ENCODE measurements at regions not wholly inside any gene's neighbourhood (a gene's known extent, or its start where the extent isn't known, plus 50 kb on each side); places are given as distances from the start of the nearest gene placed in this dataset.
"Not testable (repeated sequence)": the region's sequence is repeated elsewhere in the genome, so short reads cannot be mapped to it uniquely, and the experiment has no call there.

GRCh38 chr11:103612451-103612850 lies 424.0 kb upstream of the DDI1 start:
- H3K27ac Mint-ChIP-seq; H3K4me1 Mint-ChIP-seq (ENCODE audit: low read depth); POLR2A ChIA-PET; CTCF ChIA-PET; H3K27me3 Mint-ChIP-seq; DNase-seq; H3K9me3 Mint-ChIP-seq; H3K36me3 Mint-ChIP-seq; intact Hi-C loops (cut with micrococcal nuclease); H3K4me3 Mint-ChIP-seq: not testable (repeated sequence)

GRCh38 chr11:103616586-103616985 lies 419.9 kb upstream of the DDI1 start:
- H3K4me3 Mint-ChIP-seq; DNase-seq; intact Hi-C loops (cut with micrococcal nuclease); H3K4me1 Mint-ChIP-seq (ENCODE audit: low read depth); POLR2A ChIA-PET; H3K27ac Mint-ChIP-seq; H3K27me3 Mint-ChIP-seq; H3K9me3 Mint-ChIP-seq; CTCF ChIA-PET; H3K36me3 Mint-ChIP-seq: not testable (repeated sequence)

- ChIA-PET CTCF (no interaction called here), POLR2A (no interaction called here)
- intact Hi-C loops (cut with micrococcal nuclease), result no loop called here
- H3K4me1 Mint-ChIP-seq (ENCODE audit: low read depth), result no peaks in the 10 kb centered on the region
- no peak overlapping the region for H3K4me3 Mint-ChIP-seq
- H3K27ac Mint-ChIP-seq, result no peak overlapping the region
- no peak for DNase-seq
- no peaks in the 10 kb centered on the region for H3K9me3 Mint-ChIP-seq
- no peaks in the 10 kb centered on the region for H3K27me3 Mint-ChIP-seq
- no peaks in the 10 kb centered on the region for H3K36me3 Mint-ChIP-seq
Observed at GRCh38 chr11:103618528-103618927, 417.9 kb upstream of the DDI1 start.

GRCh38 chr11:103619480-103619879 lies 417.0 kb upstream of the DDI1 start:
- H3K9me3 Mint-ChIP-seq, result no peaks in the 10 kb centered on the region
- no peaks in the 10 kb centered on the region for H3K4me1 Mint-ChIP-seq (ENCODE audit: low read depth)
- no peaks in the 10 kb centered on the region for H3K27me3 Mint-ChIP-seq
- DNase-seq, result no peak
- no peak overlapping the region for H3K4me3 Mint-ChIP-seq
- H3K36me3 Mint-ChIP-seq, result no peaks in the 10 kb centered on the region
- no peak overlapping the region for H3K27ac Mint-ChIP-seq
- ChIA-PET POLR2A (no interaction called here), CTCF (no interaction called here)
- intact Hi-C loops (cut with micrococcal nuclease), result no loop called here

- no peak for DNase-seq
- H3K9me3 Mint-ChIP-seq, result no peaks in the 10 kb centered on the region
- ChIA-PET CTCF (no interaction called here), POLR2A (no interaction called here)
- no peaks in the 10 kb centered on the region for H3K27me3 Mint-ChIP-seq
- no peaks in the 10 kb centered on the region for H3K36me3 Mint-ChIP-seq
- H3K4me3 Mint-ChIP-seq, result no peak overlapping the region
- intact Hi-C loops (cut with micrococcal nuclease), result no loop called here
- H3K27ac Mint-ChIP-seq, result no peak overlapping the region
- no peaks in the 10 kb centered on the region for H3K4me1 Mint-ChIP-seq (ENCODE audit: low read depth)
Observed at GRCh38 chr11:103619938-103620337, 416.5 kb upstream of the DDI1 start.

- CTCF ChIA-PET, result interaction anchor here (1.1 kb wide), 1 partner anchor 22 kb away, joined by 3 read pairs; no protein-coding TSS in a partner anchor
- Mint-ChIP-seq H3K27me3 (no peaks in the 10 kb centered on the region), H3K4me1 (ENCODE audit: low read depth) (no peaks in the 10 kb centered on the region), H3K27ac (no peak overlapping the region), H3K4me3 (no peak overlapping the region), H3K36me3 (no peaks in the 10 kb centered on the region), H3K9me3 (no peaks in the 10 kb centered on the region)
- intact Hi-C loops (cut with micrococcal nuclease), result no loop called here
- DNase-seq, result no peak
- POLR2A ChIA-PET, result no interaction called here
Observed at GRCh38 chr11:103622296-103622695, 414.1 kb upstream of the DDI1 start.

GRCh38 chr11:103623933-103624332 lies 412.5 kb upstream of the DDI1 start:
- no peak overlapping the region for H3K4me3 Mint-ChIP-seq
- CTCF ChIA-PET, result no interaction called here
- intact Hi-C loops (cut with micrococcal nuclease), result no loop called here
- H3K4me1 Mint-ChIP-seq (ENCODE audit: low read depth), result no peaks in the 10 kb centered on the region
- no peak for DNase-seq
- POLR2A ChIA-PET, result no interaction called here
- no peak overlapping the region for H3K27ac Mint-ChIP-seq
- no peaks in the 10 kb centered on the region for H3K9me3 Mint-ChIP-seq
- no peaks in the 10 kb centered on the region for H3K36me3 Mint-ChIP-seq
- H3K27me3 Mint-ChIP-seq, result no peaks in the 10 kb centered on the region

GRCh38 chr11:103624708-103625623 lies 411.5 kb upstream of the DDI1 start:
- no peaks in the 10 kb centered on the region for H3K9me3 Mint-ChIP-seq
- CTCF ChIA-PET, result no interaction called here
- POLR2A ChIA-PET, result no interaction called here
- H3K36me3 Mint-ChIP-seq, result no peaks in the 10 kb centered on the region
- no peak overlapping the region for H3K4me3 Mint-ChIP-seq
- no peak for DNase-seq
- intact Hi-C loops (cut with micrococcal nuclease), result no loop called here
- no peaks in the 10 kb centered on the region for H3K27me3 Mint-ChIP-seq
- no peak overlapping the region for H3K27ac Mint-ChIP-seq
- H3K4me1 Mint-ChIP-seq (ENCODE audit: low read depth), result no peaks in the 10 kb centered on the region

GRCh38 chr11:103625624-103625965 lies 410.8 kb upstream of the DDI1 start:
- no peak for DNase-seq
- Mint-ChIP-seq H3K27ac (no peak overlapping the region), H3K4me1 (ENCODE audit: low read depth) (no peaks in the 10 kb centered on the region), H3K27me3 (no peaks in the 10 kb centered on the region), H3K36me3 (no peaks in the 10 kb centered on the region), H3K4me3 (no peak overlapping the region), H3K9me3 (no peaks in the 10 kb centered on the region)
- ChIA-PET POLR2A (no interaction called here), CTCF (no interaction called here)
- intact Hi-C loops (cut with micrococcal nuclease), result no loop called here

- CTCF ChIA-PET, result no interaction called here
- no peaks in the 10 kb centered on the region for H3K4me1 Mint-ChIP-seq (ENCODE audit: low read depth)
- H3K27me3 Mint-ChIP-seq, result no peaks in the 10 kb centered on the region
Observed at GRCh38 chr11:103628121-103628520, 408.3 kb upstream of the DDI1 start.

GRCh38 chr11:103631841-103632240 lies 404.6 kb upstream of the DDI1 start:
- H3K4me1 Mint-ChIP-seq (ENCODE audit: low read depth), result no peaks in the 10 kb centered on the region
- peaks cover 2% of the 10 kb centered on the region for H3K27me3 Mint-ChIP-seq
- no peaks in the 10 kb centered on the region for H3K9me3 Mint-ChIP-seq
- H3K36me3 Mint-ChIP-seq, result no peaks in the 10 kb centered on the region
- intact Hi-C loops (cut with micrococcal nuclease), result no loop called here
- no peak overlapping the region for H3K27ac Mint-ChIP-seq
- ChIA-PET POLR2A (no interaction called here), CTCF (no interaction called here)
- no peak for DNase-seq
- H3K4me3 Mint-ChIP-seq, result no peak overlapping the region

More at GRCh38 chr11:103628121-103628520, 408.3 kb upstream of the DDI1 start:
- H3K36me3 Mint-ChIP-seq, result no peaks in the 10 kb centered on the region
- no peaks in the 10 kb centered on the region for H3K9me3 Mint-ChIP-seq
- POLR2A ChIA-PET, result no interaction called here
- DNase-seq, result no peak
- intact Hi-C loops (cut with micrococcal nuclease), result no loop called here
- no peak overlapping the region for H3K27ac Mint-ChIP-seq
- H3K4me3 Mint-ChIP-seq, result no peak overlapping the region

- H3K9me3 Mint-ChIP-seq, result no peaks in the 10 kb centered on the region
- H3K4me3 Mint-ChIP-seq, result no peak overlapping the region
- ChIA-PET POLR2A (no interaction called here), CTCF (no interaction called here)
- no peak for DNase-seq
- H3K27ac Mint-ChIP-seq, result no peak overlapping the region
- H3K27me3 Mint-ChIP-seq, result peaks cover 4% of the 10 kb centered on the region
- intact Hi-C loops (cut with micrococcal nuclease), result no loop called here
- no peaks in the 10 kb centered on the region for H3K4me1 Mint-ChIP-seq (ENCODE audit: low read depth)
- H3K36me3 Mint-ChIP-seq, result no peaks in the 10 kb centered on the region
Observed at GRCh38 chr11:103633068-103633788, 403.2 kb upstream of the DDI1 start.
